ENCODE measurements at regions not wholly inside any gene's neighbourhood (a gene's known extent, or its start where the extent isn't known, plus 50 kb on each side); places are given as distances from the start of the nearest gene placed in this dataset.
"Not testable (repeated sequence)": the region's sequence is repeated elsewhere in the genome, so short reads cannot be mapped to it uniquely, and the experiment has no call there.

- peak; percentile 57 for DNase-seq
These were observed 463.4 kb downstream of the TMEM121 start for GRCh38 chr14:105989566-105990302.

- DNase-seq: not testable (repeated sequence)
These were observed 465.3 kb downstream of the TMEM121 start for GRCh38 chr14:105991677-105992076.

- DNase-seq: no peak
These were observed 467.4 kb downstream of the TMEM121 start for GRCh38 chr14:105993814-105994213.

GRCh38 chr14:105995011-105995710 lies 468.8 kb downstream of the TMEM121 start:
- DNase-seq: not testable (repeated sequence)

- DNase-seq: not testable (repeated sequence)
These were observed 472.2 kb downstream of the TMEM121 start for GRCh38 chr14:105998597-105998996.

DNA sequence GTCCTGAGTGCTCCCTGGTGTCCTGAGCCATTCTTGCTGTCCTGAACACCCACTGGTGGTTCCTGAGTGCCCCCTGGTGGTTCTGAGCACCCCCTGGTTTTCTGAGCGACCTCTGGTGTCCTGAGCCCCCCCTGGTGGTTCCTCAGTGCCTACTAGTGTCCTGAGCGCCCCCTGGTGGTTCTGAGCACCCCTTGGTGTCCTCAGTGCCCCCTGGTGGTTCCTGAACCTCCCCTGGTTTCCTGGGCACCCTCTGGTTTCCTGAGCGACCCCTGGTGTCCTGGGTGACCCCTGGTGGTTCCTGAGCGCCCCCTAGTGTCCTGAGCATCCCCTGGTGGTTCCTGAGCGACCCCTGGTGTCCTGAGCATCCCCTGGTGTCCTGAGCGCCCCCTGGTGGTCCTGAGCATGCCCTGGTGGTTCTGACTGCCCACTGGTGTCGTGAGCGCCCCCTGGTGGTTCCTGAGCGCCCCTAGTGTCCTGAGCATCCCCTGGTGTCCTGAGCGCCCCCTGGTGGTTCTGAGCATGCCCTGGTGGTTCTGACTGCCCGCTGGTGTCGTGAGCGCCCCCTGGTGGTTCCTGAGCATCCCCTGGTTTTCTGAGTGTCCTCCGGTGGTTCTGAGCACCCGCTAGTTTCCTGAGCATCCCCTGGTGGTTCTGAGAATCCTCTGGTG lies 473.1 kb downstream of the TMEM121 start:
- DNase-seq: peak; percentile 91

DNA sequence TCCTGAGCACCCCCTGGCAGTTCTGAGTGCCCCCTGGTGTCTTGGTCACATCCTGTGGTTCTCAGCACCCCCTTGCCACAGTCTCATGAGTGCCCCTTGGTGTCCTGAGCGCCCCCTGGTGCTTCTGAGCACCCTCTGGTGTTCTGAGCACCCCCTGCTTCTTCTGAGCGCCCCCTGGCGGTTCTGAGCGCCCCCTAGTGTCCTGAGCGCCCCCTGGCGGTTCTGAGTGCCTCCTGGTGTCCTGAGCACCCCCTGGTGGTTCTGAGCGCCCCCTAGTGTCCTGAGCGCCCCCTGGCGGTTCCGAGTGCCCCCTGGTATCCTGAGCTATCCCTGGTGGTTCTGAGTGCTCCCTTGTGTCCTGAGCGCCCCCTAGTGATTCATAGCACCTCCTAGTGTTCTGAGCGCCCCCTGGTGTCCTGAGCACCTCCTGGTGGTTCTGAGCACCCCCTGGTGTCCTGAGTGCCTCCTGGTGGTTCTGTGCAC lies 473.7 kb downstream of the TMEM121 start:
- DNase-seq: peak; percentile 89

DNA sequence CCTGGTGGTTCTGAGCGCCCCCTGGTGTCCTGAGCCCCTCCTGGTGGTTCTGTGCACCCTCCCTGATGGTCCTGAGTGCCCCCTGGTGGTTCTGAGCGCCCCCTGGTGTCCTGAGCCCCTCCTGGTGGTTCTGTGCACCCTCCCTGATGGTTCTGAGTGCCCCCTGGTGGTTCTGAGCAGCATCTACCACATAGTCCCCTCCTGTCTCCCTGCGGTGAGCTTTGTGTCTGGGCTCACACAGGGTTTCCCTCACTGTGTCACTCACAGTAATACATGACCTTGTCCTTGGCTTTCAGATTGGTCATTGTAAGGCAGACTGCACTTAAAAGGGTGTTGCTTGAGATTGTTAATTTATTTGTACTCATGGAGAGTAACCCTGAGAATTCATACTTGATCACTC lies 474.9 kb downstream of the TMEM121 start:
- peak; percentile 71 for DNase-seq

DNA sequence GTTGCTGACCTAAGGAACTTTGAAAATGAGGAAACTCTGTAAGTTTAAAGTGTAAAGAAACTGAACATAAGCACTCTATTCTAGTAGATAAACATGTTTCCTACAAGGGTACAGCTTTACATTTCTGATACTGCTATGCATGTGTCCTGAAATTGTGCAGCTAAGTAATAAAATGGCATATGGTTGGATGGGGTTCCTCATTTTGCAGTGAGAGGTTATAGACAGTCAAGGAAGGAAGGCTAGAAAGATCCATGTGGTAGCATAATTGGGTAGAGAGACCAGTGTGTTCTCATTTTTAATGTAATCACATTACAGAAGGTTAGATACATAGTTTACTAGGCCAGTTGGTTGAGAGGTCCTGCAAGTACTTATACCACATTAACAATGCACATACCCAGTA lies 477.0 kb downstream of the TMEM121 start:
- no peak for DNase-seq

DNA sequence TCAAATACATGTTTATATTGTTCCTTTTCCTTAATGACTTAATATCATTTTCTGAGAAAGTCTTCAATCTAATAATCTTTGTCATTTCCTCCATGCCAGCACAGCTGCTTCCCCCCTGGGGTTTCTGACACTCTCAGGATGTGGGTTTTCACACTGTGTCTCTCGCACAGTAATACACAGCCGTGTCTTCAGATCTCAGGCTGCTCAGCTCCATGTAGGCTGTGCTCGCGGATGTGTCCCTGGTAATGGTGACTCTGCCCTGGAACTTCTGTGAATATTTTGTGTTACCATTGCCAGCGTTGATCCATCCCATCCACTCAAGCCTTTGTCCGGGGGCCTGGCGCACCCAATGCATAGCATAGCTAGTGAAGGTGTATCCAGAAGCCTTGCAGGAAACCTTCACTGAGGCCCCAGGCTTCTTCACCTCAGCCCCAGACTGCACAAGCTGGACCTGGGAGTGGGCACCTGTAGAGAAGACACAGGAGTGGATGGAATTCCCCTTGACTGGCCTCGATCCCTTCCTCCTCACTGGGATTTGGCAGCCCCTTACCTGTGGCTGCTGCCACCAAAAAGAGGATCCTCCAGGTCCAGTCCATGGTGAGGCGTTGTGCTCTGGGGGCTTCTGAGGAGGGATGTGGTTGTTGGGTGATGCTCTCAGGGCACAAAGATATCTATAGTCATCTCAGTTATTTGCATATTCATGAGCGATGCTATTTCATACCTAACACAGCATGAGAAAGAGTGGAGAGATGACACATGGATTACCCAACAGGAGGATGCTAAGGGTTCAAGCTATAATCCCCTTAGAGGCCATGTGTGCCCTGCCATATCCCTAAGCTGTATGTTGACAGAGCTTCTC lies 478.8 kb downstream of the TMEM121 start:
- peak; percentile 81 for DNase-seq

- DNase-seq: peak; percentile 86
These were observed 479.7 kb downstream of the TMEM121 start for GRCh38 chr14:106006043-106006442.

DNA sequence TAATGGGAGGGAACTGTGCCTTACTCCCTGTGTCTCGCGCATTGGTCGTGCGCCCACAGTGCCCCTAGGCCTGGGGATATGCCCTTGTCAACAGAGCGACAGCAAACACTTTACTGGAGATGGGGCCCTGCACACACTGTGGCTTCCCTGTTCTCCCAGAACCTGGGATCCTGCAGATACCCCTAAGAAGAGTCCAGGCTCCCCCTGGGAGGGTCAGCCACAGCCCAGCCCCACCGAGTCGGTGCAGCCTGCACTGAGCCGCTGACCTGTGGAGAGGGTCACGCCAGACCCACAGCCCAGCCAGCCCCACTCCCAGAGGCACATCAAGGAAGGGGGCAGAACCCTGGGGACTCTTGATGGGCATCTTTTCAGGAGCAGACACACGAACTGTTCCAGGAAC lies 480.3 kb downstream of the TMEM121 start:
- DNase-seq: not testable (repeated sequence)

- DNase-seq: no peak
These were observed 484.4 kb downstream of the TMEM121 start for GRCh38 chr14:106010783-106011182.

DNA sequence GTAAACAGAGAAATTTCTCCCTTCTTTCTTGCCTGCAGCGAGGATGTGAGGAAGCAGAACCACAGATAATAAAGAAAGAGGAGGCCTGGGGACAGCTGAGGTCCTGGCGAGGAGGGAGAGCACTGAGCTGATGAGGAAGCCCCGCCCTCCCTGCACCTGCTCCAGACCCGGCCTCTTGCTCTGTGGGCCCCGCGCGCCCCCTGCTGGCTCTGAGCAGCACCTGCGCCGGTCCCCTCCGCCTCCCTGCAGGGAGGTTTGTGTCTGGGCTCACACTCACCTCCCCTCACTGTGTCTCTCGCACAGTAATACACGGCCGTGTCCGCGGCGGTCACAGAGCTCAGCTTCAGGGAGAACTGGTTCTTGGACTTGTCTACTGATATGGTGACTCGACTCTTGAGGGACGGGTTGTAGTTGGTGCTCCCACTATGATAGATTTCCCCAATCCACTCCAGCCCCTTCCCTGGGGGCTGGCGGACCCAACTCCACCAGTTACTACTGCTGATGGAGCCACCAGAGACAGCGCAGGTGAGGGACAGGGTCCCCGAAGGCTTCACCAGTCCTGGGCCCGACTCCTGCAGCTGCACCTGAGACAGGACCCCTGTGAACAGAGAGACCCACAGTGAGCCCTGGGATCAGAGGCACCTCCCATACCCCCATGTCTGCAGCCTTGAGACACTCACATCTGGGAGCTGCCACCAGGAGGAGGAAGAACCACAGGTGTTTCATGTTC lies 485.4 kb downstream of the TMEM121 start:
- DNase-seq: peak; percentile 86

GRCh38 chr14:106012361-106012725 lies 486.0 kb downstream of the TMEM121 start:
- DNase-seq: not testable (repeated sequence)

- peak; percentile 60 for DNase-seq
These were observed 487.5 kb downstream of the TMEM121 start for GRCh38 chr14:106013879-106014376.

DNA sequence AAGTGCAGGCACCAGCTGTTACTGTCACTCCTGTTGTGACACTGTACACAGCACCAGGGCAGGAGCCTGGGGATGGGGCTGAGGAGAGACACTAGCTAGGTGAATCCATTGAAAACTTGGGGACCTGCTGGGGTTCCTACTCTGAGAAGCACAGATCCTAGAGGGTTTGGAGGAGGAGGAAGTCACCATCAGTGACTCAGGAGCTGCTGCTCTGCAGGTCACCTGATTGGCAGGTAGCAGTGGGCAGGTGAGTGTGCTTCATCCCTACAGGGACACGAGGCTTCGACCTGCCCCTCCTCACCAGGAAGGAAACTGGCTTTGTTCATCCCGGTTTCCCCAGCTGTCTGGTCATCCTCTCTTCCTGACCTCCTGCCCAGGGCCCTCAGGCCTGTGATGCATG lies 491.6 kb downstream of the TMEM121 start:
- DNase-seq: not testable (repeated sequence)

DNA sequence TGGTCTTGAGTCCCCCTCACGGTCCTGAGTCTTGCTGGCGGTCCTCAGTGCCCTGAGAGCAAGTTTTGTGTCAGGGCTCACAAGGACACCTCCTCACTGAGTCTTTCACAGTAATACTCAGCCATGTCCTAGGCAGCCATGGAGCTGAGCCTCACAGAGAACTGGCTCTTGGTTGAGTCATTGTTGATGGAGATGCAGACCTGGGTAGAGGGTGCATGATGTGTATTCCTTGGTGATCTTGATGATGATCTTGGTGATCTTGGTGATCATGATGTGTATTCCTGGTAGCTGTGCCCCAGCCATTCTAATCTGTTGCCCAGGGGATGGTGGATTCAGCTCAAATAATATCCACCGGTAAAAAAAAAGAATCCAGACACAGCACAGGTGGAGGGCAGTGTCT lies 495.4 kb downstream of the TMEM121 start:
- DNase-seq: peak; percentile 59

DNA sequence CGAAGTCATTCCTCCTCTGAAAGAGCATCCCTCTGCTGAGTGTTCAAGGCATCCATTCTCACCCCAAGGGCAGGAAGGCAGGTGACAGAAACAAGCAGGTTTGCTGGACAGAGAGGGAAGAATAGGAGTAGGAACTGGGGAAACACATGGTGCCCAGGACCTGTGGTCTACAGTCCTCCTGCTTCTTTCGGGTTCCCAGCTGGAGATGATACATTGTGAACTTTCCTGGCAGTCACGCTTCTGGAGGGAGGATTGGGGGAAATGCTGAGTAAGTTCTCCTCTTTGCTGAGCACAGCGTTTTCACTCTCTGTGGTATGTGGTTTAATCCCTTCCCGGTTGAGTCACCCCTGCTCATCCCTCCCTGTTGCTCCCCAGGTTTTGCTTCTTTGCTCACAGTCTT lies 496.3 kb downstream of the TMEM121 start:
- DNase-seq: peak; percentile 48

DNA sequence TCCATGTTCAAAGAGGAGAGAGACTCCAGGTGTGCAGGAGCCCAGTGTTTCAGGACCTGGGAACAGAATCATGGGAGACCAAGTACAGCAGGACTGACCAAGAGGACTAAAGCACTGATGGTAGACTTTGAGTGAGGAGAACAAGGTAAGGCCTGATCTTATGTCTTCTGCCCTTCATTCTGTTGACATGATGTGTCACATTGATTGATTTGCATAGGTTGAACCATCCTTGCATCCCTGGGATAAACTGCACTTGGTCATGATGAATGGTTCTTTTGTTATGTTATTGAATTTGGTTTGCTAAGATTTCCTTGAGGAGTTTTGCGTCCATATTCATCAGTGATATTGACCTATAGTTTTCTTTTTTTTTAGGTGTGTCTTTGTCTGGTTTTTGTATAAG lies 497.0 kb downstream of the TMEM121 start:
- DNase-seq: no peak

DNA sequence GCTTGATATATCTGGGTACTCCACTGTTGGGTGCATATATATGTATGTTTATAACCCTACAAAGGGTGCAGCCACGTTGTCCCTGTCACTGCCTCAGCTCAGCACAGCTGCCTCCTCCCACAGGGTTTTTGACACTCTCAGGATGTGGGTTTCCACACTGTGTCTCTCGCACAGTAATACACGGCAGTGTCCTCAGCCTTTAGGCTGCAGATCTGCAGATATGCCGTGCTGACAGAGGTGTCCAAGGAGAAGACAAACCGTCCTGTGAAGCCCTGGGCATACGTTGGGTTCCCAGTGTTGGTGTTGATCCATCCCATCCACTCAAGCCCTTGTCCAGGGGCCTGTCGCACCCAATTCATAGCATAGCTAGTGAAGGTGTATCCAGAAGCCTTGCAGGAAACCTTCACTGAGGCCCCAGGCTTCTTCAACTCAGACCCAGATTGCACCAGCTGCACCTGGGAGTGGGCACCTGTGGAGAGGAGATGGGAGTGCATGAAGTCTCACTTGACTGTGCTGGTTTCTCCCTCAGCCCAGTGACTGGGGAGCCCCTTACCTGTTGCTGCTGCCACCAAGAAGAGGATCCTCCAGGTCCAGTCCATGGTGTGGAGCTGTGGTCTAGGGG lies 498.7 kb downstream of the TMEM121 start:
- DNase-seq: peak; percentile 57
